ENCODE measurements at regions not wholly inside any gene's neighbourhood (a gene's known extent, or its start where the extent isn't known, plus 50 kb on each side); places are given as distances from the start of the nearest gene placed in this dataset.
"Not testable (repeated sequence)": the region's sequence is repeated elsewhere in the genome, so short reads cannot be mapped to it uniquely, and the experiment has no call there.

- Mint-ChIP-seq H3K9me3 (no peaks in the 10 kb centered on the region), H3K36me3 (no peaks in the 10 kb centered on the region), H3K27me3 (peaks cover 3% of the 10 kb centered on the region), H3K27ac (no peak overlapping the region), H3K4me3 (no peak overlapping the region), H3K4me1 (no peaks in the 10 kb centered on the region)
Measured at GRCh38 chr1:101496109-101496508, 259.3 kb downstream of the S1PR1 start.

- H3K4me1 Mint-ChIP-seq: no peaks in the 10 kb centered on the region
- H3K36me3 Mint-ChIP-seq: no peaks in the 10 kb centered on the region
- H3K27ac Mint-ChIP-seq: no peak overlapping the region
- peaks cover 3% of the 10 kb centered on the region for H3K27me3 Mint-ChIP-seq
- no peak overlapping the region for H3K4me3 Mint-ChIP-seq
- no peaks in the 10 kb centered on the region for H3K9me3 Mint-ChIP-seq
Measured at GRCh38 chr1:101497881-101498559, 261.2 kb downstream of the S1PR1 start.

GRCh38 chr1:101504106-101504505 is 267.3 kb downstream of the S1PR1 start:
- H3K27me3 Mint-ChIP-seq, H3K9me3 Mint-ChIP-seq, H3K4me1 Mint-ChIP-seq, H3K4me3 Mint-ChIP-seq, H3K27ac Mint-ChIP-seq, H3K36me3 Mint-ChIP-seq: not testable (repeated sequence)

- H3K27me3 Mint-ChIP-seq, H3K4me1 Mint-ChIP-seq, H3K27ac Mint-ChIP-seq, H3K9me3 Mint-ChIP-seq, H3K4me3 Mint-ChIP-seq, H3K36me3 Mint-ChIP-seq: not testable (repeated sequence)
Measured at GRCh38 chr1:101505240-101505639, 268.4 kb downstream of the S1PR1 start.

- no peak overlapping the region for H3K27ac Mint-ChIP-seq
Measured at GRCh38 chr1:101506541-101507164, 269.8 kb downstream of the S1PR1 start.

GRCh38 chr1:101507547-101507971 is 270.7 kb downstream of the S1PR1 start:
- Mint-ChIP-seq H3K36me3 (no peaks in the 10 kb centered on the region), H3K4me3 (no peak overlapping the region), H3K27me3 (peaks cover 2% of the 10 kb centered on the region), H3K9me3 (no peaks in the 10 kb centered on the region), H3K27ac (no peak overlapping the region), H3K4me1 (no peaks in the 10 kb centered on the region)

More at GRCh38 chr1:101506541-101507164, 269.8 kb downstream of the S1PR1 start:
- H3K4me1 Mint-ChIP-seq: no peaks in the 10 kb centered on the region
- H3K4me3 Mint-ChIP-seq: no peak overlapping the region
- H3K36me3 Mint-ChIP-seq: no peaks in the 10 kb centered on the region
- no peaks in the 10 kb centered on the region for H3K9me3 Mint-ChIP-seq
- peaks cover 2% of the 10 kb centered on the region for H3K27me3 Mint-ChIP-seq

GRCh38 chr1:101508913-101509312 is 272.1 kb downstream of the S1PR1 start:
- Mint-ChIP-seq H3K4me3 (no peak overlapping the region), H3K4me1 (no peaks in the 10 kb centered on the region), H3K27me3 (peaks cover 2% of the 10 kb centered on the region), H3K27ac (no peak overlapping the region), H3K9me3 (no peaks in the 10 kb centered on the region), H3K36me3 (no peaks in the 10 kb centered on the region)

GRCh38 chr1:101509370-101509769 is 272.6 kb downstream of the S1PR1 start:
- no peaks in the 10 kb centered on the region for H3K4me1 Mint-ChIP-seq
- H3K9me3 Mint-ChIP-seq: no peaks in the 10 kb centered on the region

GRCh38 chr1:101511202-101511891 is 274.5 kb downstream of the S1PR1 start:
- H3K36me3 Mint-ChIP-seq: no peaks in the 10 kb centered on the region
- H3K9me3 Mint-ChIP-seq: no peaks in the 10 kb centered on the region
- peaks cover 4% of the 10 kb centered on the region for H3K27me3 Mint-ChIP-seq
- no peak overlapping the region for H3K27ac Mint-ChIP-seq
- no peak overlapping the region for H3K4me3 Mint-ChIP-seq
- no peaks in the 10 kb centered on the region for H3K4me1 Mint-ChIP-seq

More at GRCh38 chr1:101509370-101509769, 272.6 kb downstream of the S1PR1 start:
- H3K4me3 Mint-ChIP-seq: no peak overlapping the region
- no peak overlapping the region for H3K27ac Mint-ChIP-seq
- H3K27me3 Mint-ChIP-seq: peaks cover 2% of the 10 kb centered on the region
- no peaks in the 10 kb centered on the region for H3K36me3 Mint-ChIP-seq

GRCh38 chr1:101520302-101520701 is 283.5 kb downstream of the S1PR1 start:
- peaks cover 19% of the 10 kb centered on the region for H3K9me3 Mint-ChIP-seq
- H3K27ac Mint-ChIP-seq: no peak overlapping the region
- peaks cover 5% of the 10 kb centered on the region for H3K4me1 Mint-ChIP-seq
- H3K36me3 Mint-ChIP-seq: peaks cover 3% of the 10 kb centered on the region
- peaks cover 10% of the 10 kb centered on the region for H3K27me3 Mint-ChIP-seq
- H3K4me3 Mint-ChIP-seq: no peak overlapping the region

- H3K4me1 Mint-ChIP-seq: peaks cover 5% of the 10 kb centered on the region
- no peak overlapping the region for H3K27ac Mint-ChIP-seq
- H3K27me3 Mint-ChIP-seq: peaks cover 13% of the 10 kb centered on the region
- H3K9me3 Mint-ChIP-seq: peaks cover 15% of the 10 kb centered on the region
- H3K4me3 Mint-ChIP-seq: no peak overlapping the region
- peaks cover 3% of the 10 kb centered on the region for H3K36me3 Mint-ChIP-seq
Measured at GRCh38 chr1:101522486-101522885, 285.7 kb downstream of the S1PR1 start.

- no peak overlapping the region for H3K4me3 Mint-ChIP-seq
- H3K36me3 Mint-ChIP-seq: no peaks in the 10 kb centered on the region
- no peaks in the 10 kb centered on the region for H3K9me3 Mint-ChIP-seq
- H3K27me3 Mint-ChIP-seq: peaks cover 20% of the 10 kb centered on the region
- H3K4me1 Mint-ChIP-seq: peaks cover 5% of the 10 kb centered on the region
- H3K27ac Mint-ChIP-seq: no peak overlapping the region
Measured at GRCh38 chr1:101526813-101527212, 290.0 kb downstream of the S1PR1 start.

- H3K27me3 Mint-ChIP-seq: peaks cover 19% of the 10 kb centered on the region
- no peaks in the 10 kb centered on the region for H3K9me3 Mint-ChIP-seq
- no peaks in the 10 kb centered on the region for H3K4me1 Mint-ChIP-seq
- H3K27ac Mint-ChIP-seq: no peak overlapping the region
- H3K4me3 Mint-ChIP-seq: no peak overlapping the region
- H3K36me3 Mint-ChIP-seq: no peaks in the 10 kb centered on the region
Measured at GRCh38 chr1:101532377-101532776, 295.6 kb downstream of the S1PR1 start.

- peaks cover 16% of the 10 kb centered on the region for H3K27me3 Mint-ChIP-seq
Measured at GRCh38 chr1:101540161-101540560, 303.3 kb downstream of the S1PR1 start.

GRCh38 chr1:101546885-101547284 is 310.1 kb downstream of the S1PR1 start:
- Mint-ChIP-seq H3K4me3 (no peak overlapping the region), H3K27ac (no peak overlapping the region), H3K36me3 (no peaks in the 10 kb centered on the region), H3K9me3 (no peaks in the 10 kb centered on the region), H3K27me3 (peaks cover 3% of the 10 kb centered on the region), H3K4me1 (no peaks in the 10 kb centered on the region)

More at GRCh38 chr1:101540161-101540560, 303.3 kb downstream of the S1PR1 start:
- H3K4me1 Mint-ChIP-seq: no peaks in the 10 kb centered on the region
- H3K4me3 Mint-ChIP-seq: no peak overlapping the region
- no peak overlapping the region for H3K27ac Mint-ChIP-seq
- H3K36me3 Mint-ChIP-seq: no peaks in the 10 kb centered on the region
- no peaks in the 10 kb centered on the region for H3K9me3 Mint-ChIP-seq

GRCh38 chr1:101547357-101547756 is 310.5 kb downstream of the S1PR1 start:
- no peak overlapping the region for H3K4me3 Mint-ChIP-seq
- peaks cover 3% of the 10 kb centered on the region for H3K27me3 Mint-ChIP-seq
- no peak overlapping the region for H3K27ac Mint-ChIP-seq
- no peaks in the 10 kb centered on the region for H3K9me3 Mint-ChIP-seq
- no peaks in the 10 kb centered on the region for H3K36me3 Mint-ChIP-seq
- H3K4me1 Mint-ChIP-seq: no peaks in the 10 kb centered on the region

Measured in activated naive CD4-positive, alpha-beta T cell treated with anti-CD3 and anti-CD28 coated beads, Interleukin-2, amount 50 U/mL, for 24 hours (primary cell).